AG09319 (cell line): ENCODE measurements at regions not wholly inside any gene's neighbourhood (a gene's known extent, or its start where the extent isn't known, plus 50 kb on each side); places are given as distances from the start of the nearest gene placed in this dataset.

Source experiments
- DNase-seq: peaks from one replicate; pipeline ENCODE4 v3.0.0-alpha.2; 2010; ENCODE audit warnings: low read depth; ENCODE audit errors: extremely low read depth
- TF ChIP-seq, protein P1 (sequence below): IDR thresholded peaks from 2 replicates; pipeline ENCODE4 v1.5.1; 2011; ENCODE audit warnings: low read depth, mild to moderate bottlenecking, inconsistent platforms, low read length, moderate library complexity

DNA sequence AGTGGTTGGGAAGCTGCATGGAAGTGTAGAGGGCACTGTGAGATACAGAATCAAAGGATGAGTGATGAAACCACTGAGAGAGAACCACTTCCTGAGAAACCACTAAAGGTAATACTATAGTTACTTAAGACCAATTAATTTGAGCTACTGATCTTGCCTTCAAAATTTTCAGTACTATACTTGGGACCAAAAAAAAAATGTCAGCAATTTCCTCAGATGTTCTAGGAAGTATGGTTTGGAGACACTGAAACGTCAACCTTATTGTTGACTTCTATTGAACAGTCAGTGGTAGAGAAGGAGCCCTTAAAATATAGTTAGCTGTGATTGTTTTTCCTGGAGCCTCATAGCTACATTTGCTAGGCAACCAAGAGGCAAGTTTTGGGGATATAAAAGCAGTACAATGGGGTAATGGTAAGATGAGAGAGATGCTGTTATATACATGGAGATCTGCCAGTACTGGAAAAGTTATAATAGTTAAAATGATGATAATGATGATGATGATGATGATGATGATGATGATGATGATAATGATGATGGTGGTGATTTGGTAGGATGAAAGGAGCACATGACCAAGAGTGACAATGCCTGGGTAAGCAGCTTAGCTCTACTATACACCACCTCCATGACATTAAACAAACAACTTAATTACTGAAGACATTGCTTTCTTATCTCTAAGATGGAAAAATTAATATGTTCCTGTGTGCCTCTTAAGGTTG lies 300.9 kb upstream of the G2E3 start:
- TF ChIP-seq, protein P1, sequence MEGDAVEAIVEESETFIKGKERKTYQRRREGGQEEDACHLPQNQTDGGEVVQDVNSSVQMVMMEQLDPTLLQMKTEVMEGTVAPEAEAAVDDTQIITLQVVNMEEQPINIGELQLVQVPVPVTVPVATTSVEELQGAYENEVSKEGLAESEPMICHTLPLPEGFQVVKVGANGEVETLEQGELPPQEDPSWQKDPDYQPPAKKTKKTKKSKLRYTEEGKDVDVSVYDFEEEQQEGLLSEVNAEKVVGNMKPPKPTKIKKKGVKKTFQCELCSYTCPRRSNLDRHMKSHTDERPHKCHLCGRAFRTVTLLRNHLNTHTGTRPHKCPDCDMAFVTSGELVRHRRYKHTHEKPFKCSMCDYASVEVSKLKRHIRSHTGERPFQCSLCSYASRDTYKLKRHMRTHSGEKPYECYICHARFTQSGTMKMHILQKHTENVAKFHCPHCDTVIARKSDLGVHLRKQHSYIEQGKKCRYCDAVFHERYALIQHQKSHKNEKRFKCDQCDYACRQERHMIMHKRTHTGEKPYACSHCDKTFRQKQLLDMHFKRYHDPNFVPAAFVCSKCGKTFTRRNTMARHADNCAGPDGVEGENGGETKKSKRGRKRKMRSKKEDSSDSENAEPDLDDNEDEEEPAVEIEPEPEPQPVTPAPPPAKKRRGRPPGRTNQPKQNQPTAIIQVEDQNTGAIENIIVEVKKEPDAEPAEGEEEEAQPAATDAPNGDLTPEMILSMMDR: no peak
- DNase-seq: no peak

DNA sequence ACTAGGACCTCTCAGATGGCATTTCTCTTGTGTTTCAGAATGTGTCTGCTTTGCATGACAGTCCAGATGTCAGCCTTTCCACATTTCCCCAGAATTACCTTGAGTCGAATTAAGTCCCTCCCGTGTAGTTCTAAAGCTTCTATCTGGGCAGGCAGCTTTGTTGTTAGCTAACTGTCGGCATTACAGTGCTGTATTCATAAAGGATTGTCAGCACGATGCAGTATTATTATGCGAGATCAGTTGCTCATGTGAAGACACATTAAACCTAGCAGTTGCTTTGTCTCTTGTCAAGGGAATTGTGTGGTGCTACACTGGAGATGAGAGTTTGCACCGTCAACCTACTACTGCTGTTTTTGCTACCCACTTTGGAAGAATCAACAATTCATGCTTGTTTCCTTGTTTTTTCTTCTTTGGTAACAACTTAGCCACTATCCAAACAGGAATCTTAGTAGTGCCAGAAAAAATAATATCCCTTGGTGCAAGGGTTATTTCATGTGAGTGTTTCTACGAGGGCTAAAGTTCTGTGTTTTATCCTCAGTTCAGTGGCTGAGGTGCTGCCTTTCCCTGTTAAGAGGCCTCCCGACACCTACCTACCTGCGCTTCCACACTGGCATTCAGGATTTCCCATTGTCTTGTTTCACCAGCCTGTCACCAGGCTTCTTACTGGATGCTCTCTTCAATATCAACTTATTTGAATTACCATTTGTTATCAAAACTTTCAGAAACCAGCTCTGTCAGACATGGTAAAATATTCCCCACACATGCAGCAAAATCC lies 297.9 kb upstream of the G2E3 start:
- DNase-seq: no peak
- TF ChIP-seq, protein P1: no peak

DNA sequence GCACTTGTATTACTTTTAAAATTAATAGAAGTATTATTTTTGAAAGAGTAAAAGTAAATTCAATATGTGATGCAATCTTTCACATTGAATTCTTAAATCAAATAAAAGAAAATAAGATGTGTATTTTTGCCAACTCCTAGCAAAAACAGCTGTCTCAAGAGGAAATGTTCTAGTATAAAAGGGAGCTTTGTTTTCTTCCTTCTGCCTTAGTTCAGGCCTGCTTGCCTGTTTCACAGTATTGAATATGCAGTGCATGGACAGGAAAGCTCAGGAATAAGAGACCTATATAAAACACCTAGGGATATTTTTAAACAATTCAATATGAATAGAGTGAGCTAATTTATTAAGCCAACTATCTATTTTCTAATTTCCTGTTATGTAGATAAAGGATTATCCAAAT lies 294.8 kb upstream of the G2E3 start:
- TF ChIP-seq, protein P1: no peak
- no peak for DNase-seq

DNA sequence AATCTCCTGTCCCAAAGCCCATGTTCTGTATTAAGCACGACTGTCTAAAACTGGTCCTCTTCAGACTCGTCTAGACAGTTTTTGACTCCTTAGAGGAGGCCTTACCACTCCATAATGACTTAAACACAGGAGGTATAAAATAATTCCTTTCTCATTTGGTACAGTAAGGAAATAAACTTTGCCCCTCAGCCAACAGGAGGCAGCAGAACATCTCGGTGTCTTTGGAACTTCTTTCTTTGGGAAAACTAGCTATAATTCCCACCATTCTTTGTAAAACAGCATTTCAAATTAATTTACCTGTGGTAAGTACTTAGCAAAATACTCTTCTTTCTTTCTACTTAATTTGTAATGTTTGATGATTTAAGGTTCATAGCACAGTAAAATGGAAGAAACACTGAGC lies 292.7 kb upstream of the G2E3 start:
- DNase-seq: no peak
- TF ChIP-seq, protein P1: no peak

DNA sequence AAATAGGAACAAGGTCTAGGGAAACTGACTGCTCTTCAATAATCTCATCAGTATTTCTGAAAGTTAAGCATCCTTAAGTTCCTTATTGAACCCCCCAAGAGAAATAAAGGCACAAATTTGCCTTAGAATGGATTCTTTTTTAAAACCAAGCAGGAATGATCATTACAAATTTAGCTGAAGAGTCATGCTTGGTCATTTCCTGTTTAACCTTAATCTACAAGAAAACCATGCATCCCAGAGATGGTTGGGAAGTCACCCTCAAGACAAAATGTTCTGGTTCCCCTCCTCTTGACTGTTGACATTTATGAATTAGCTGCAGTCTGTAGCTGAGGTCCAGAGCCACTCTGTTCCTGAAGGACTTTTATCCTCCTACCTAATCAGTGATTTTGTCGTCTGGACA lies 291.8 kb upstream of the G2E3 start:
- TF ChIP-seq, protein P1: no peak
- DNase-seq: no peak

DNA sequence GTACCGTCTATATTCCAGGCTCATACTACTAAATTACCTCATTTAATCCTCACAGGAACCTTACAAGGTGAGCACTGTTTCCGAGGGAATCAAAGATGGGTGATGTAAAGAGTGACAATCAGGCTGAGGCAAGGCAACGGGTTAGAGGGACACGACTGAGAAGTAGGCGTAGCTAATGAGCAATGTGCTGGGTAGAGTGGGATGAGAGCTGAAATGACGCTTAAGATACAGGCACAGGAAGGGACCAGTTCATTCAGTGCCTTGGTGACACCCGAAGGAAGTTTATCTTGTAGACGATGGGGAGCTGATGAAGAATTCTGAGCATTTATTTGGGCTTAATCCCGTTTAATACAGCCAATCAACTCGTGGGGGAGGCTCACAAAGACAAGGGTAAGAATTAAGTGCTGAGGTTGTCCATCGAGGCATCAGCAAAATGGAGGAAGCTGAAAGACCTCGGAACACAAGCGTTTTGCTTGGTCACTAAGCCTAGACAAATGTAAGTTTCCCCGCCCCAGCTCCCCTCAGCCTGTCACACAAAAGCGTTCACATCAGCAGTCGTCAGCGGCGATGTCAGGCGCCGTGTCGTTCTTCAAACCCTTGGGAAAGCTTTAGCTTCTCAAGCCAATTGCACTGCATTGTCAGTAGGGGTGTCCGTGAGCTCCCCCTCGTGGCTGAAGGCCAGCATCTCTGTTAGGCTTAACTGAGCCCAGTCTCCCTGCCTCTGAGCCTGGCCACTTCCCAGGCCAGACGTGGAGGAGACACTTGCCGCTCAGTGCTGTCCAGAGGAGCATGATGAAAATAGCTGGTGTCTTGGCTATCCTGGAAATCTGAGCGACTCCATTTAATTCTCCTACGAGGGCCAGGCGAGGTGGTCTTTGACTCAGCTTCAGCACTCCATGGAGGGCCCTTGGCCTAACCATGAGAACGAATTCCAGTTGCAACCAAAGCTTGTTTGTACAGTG lies 288.5 kb upstream of the G2E3 start:
- peak; percentile 44 for DNase-seq
- TF ChIP-seq, protein P1: peak; percentile 98
